ENCODE measurements at regions not wholly inside any gene's neighbourhood (a gene's known extent, or its start where the extent isn't known, plus 50 kb on each side); places are given as distances from the start of the nearest gene placed in this dataset.

DNA sequence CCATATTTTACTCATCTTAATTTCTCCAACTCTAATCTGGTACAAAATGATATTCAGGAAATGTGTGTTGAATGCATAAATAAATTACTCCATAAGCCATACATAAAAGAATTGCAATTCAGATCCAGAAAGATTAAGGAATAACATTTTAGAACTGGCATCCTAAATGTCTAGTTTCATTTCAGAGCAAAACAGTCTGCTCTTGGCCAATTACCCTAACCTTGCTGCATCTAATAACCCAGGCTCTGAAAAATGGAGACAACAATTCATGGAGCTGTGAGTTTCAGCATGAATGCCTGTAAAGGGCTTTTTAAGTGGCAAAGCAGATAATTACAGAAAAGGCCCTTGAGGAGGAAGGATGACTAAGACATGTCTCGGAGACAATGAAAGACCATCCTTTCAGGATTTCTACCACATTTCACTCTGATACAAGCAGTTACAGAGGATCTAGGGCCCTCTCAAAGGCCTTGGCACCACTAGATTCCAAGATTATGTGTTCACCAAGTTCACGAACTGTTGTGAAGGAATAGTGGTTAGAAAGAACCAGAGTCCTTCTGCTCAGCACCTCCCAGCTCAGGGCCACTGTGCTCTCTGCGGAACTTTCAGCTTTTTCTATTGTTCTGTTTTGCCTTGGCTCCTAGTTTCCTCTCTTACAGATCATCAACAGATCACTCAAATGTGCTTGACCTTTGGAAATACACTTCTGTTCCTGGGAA lies 157.6 kb upstream of the BLID start:
- peaks cover 0 to 11% (median 0%) of the 10 kb centered on the region in 4 donors for H3K36me3 ChIP-seq (ENCODE audit: control insufficient read depth in 4 of 4, insufficient read depth in 3 of 4, low read depth in 1 of 4, low read length in 3 of 4)
- no peak overlapping the region for H3K27ac ChIP-seq (ENCODE audit: low read depth in 1 of 2, low read length in 2 of 2)
- H3K27me3 ChIP-seq (ENCODE audit: control insufficient read depth in 4 of 4, insufficient read depth in 4 of 4, low read length in 3 of 4) = no peaks in the 10 kb centered on the region
- no peak overlapping the region for H3K4me3 ChIP-seq (ENCODE audit: low read depth in 1 of 3, low read length in 3 of 3)
- WGBS = 82% methylated on average over 3 of the region's 3 CpGs
- no peak for DNase-seq (ENCODE audit: low spot score)
- no peaks in the 10 kb centered on the region for H3K4me1 ChIP-seq (ENCODE audit: control insufficient read depth in 4 of 4, insufficient read depth in 4 of 4, low read length in 3 of 4)
- H3K9ac ChIP-seq (ENCODE audit: low read depth in 1 of 2, low read length in 2 of 2) = no peak overlapping the region
- TF ChIP-seq JUND (IDR thresholded peaks at IDR 0.05) = no peak
- no peak for TF ChIP-seq FOXA2 (IDR thresholded peaks at IDR 0.05)
- no peak for TF ChIP-seq SP1 (IDR thresholded peaks at IDR 0.05)
- TF ChIP-seq TAF1 (conservative IDR thresholded peaks at IDR 0.05) = no peak
- TF ChIP-seq HNF4G (IDR thresholded peaks at IDR 0.05) = no peak
- TF ChIP-seq, protein P1, sequence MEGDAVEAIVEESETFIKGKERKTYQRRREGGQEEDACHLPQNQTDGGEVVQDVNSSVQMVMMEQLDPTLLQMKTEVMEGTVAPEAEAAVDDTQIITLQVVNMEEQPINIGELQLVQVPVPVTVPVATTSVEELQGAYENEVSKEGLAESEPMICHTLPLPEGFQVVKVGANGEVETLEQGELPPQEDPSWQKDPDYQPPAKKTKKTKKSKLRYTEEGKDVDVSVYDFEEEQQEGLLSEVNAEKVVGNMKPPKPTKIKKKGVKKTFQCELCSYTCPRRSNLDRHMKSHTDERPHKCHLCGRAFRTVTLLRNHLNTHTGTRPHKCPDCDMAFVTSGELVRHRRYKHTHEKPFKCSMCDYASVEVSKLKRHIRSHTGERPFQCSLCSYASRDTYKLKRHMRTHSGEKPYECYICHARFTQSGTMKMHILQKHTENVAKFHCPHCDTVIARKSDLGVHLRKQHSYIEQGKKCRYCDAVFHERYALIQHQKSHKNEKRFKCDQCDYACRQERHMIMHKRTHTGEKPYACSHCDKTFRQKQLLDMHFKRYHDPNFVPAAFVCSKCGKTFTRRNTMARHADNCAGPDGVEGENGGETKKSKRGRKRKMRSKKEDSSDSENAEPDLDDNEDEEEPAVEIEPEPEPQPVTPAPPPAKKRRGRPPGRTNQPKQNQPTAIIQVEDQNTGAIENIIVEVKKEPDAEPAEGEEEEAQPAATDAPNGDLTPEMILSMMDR (IDR thresholded peaks at IDR 0.05; ENCODE audit: low read depth, low read length, missing input control) = no peak
- no peak for TF ChIP-seq YY1 (IDR thresholded peaks at IDR 0.05)
- TF ChIP-seq, protein P2, sequence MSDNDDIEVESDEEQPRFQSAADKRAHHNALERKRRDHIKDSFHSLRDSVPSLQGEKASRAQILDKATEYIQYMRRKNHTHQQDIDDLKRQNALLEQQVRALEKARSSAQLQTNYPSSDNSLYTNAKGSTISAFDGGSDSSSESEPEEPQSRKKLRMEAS (IDR thresholded peaks at IDR 0.05) = no peak
- TF ChIP-seq, protein P3, sequence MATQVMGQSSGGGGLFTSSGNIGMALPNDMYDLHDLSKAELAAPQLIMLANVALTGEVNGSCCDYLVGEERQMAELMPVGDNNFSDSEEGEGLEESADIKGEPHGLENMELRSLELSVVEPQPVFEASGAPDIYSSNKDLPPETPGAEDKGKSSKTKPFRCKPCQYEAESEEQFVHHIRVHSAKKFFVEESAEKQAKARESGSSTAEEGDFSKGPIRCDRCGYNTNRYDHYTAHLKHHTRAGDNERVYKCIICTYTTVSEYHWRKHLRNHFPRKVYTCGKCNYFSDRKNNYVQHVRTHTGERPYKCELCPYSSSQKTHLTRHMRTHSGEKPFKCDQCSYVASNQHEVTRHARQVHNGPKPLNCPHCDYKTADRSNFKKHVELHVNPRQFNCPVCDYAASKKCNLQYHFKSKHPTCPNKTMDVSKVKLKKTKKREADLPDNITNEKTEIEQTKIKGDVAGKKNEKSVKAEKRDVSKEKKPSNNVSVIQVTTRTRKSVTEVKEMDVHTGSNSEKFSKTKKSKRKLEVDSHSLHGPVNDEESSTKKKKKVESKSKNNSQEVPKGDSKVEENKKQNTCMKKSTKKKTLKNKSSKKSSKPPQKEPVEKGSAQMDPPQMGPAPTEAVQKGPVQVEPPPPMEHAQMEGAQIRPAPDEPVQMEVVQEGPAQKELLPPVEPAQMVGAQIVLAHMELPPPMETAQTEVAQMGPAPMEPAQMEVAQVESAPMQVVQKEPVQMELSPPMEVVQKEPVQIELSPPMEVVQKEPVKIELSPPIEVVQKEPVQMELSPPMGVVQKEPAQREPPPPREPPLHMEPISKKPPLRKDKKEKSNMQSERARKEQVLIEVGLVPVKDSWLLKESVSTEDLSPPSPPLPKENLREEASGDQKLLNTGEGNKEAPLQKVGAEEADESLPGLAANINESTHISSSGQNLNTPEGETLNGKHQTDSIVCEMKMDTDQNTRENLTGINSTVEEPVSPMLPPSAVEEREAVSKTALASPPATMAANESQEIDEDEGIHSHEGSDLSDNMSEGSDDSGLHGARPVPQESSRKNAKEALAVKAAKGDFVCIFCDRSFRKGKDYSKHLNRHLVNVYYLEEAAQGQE (IDR thresholded peaks at IDR 0.05) = no peak
- TF ChIP-seq NR2F2 (IDR thresholded peaks at IDR 0.05) = no peak
- TF ChIP-seq RXRA (IDR thresholded peaks at IDR 0.05) = no peak
- TF ChIP-seq, protein P4, sequence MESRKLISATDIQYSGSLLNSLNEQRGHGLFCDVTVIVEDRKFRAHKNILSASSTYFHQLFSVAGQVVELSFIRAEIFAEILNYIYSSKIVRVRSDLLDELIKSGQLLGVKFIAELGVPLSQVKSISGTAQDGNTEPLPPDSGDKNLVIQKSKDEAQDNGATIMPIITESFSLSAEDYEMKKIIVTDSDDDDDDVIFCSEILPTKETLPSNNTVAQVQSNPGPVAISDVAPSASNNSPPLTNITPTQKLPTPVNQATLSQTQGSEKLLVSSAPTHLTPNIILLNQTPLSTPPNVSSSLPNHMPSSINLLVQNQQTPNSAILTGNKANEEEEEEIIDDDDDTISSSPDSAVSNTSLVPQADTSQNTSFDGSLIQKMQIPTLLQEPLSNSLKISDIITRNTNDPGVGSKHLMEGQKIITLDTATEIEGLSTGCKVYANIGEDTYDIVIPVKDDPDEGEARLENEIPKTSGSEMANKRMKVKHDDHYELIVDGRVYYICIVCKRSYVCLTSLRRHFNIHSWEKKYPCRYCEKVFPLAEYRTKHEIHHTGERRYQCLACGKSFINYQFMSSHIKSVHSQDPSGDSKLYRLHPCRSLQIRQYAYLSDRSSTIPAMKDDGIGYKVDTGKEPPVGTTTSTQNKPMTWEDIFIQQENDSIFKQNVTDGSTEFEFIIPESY (IDR thresholded peaks at IDR 0.05) = no peak
- no peak for TF ChIP-seq GABPA (IDR thresholded peaks at IDR 0.05 in 1 of 2, conservative IDR thresholded peaks at IDR 0.05 in 1 of 2)
- TF ChIP-seq EGR1 (IDR thresholded peaks at IDR 0.05; ENCODE audit: low read depth in 2 of 2) = no peak
- H3K9me3 ChIP-seq (ENCODE audit: control insufficient read depth in 4 of 4, low read length in 3 of 4) = no peaks in the 10 kb centered on the region

DNA sequence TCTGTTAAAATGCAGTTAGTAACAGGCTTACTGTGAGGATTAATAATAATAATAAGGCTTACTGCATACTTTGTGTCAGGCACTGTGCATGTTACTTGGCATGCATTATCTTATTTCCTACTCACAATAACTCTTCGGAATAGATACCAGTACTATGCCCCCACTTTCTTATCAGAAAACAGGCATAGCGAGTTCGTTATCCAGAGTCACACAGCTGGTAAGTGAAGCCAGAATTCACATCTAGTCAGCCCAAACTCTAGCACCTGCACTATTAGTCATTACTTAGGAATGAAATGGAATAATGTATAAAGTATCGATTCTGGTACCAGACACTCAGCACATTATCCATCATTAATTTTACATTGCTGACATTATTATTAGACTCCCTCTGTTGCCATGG lies 155.7 kb upstream of the BLID start:
- Histone ChIP-seq H3K9me3 (ENCODE audit: control insufficient read depth in 4 of 4, low read length in 3 of 4) (no peaks in the 10 kb centered on the region), H3K9ac (ENCODE audit: low read depth in 1 of 2, low read length in 2 of 2) (no peak overlapping the region), H3K4me1 (ENCODE audit: control insufficient read depth in 4 of 4, insufficient read depth in 4 of 4, low read length in 3 of 4) (no peaks in the 10 kb centered on the region), H3K4me3 (ENCODE audit: low read depth in 1 of 3, low read length in 3 of 3) (no peak overlapping the region), H3K27ac (ENCODE audit: low read depth in 1 of 2, low read length in 2 of 2) (no peak overlapping the region), H3K36me3 (ENCODE audit: control insufficient read depth in 4 of 4, insufficient read depth in 3 of 4, low read depth in 1 of 4, low read length in 3 of 4) (peaks cover 0 to 13% (median 0%) of the 10 kb centered on the region in 4 donors), H3K27me3 (ENCODE audit: control insufficient read depth in 4 of 4, insufficient read depth in 4 of 4, low read length in 3 of 4) (no peaks in the 10 kb centered on the region)
- no peak for DNase-seq (ENCODE audit: low spot score)
- TF ChIP-seq RAD21 (IDR thresholded peaks at IDR 0.05) = no peak
- TF ChIP-seq JUND (IDR thresholded peaks at IDR 0.05) = no peak
- TF ChIP-seq HNF4G (IDR thresholded peaks at IDR 0.05) = no peak
- no peak for TF ChIP-seq SP1 (IDR thresholded peaks at IDR 0.05)
- TF ChIP-seq, protein P1 (IDR thresholded peaks at IDR 0.05; ENCODE audit: low read depth, low read length, missing input control) = no peak
- TF ChIP-seq, protein P4 (IDR thresholded peaks at IDR 0.05) = no peak
- TF ChIP-seq, protein P2 (IDR thresholded peaks at IDR 0.05) = no peak
- no peak for TF ChIP-seq RXRA (IDR thresholded peaks at IDR 0.05)
- TF ChIP-seq FOXA1 (IDR thresholded peaks at IDR 0.05) = no peak
- TF ChIP-seq, protein P5, sequence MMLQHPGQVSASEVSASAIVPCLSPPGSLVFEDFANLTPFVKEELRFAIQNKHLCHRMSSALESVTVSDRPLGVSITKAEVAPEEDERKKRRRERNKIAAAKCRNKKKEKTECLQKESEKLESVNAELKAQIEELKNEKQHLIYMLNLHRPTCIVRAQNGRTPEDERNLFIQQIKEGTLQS (IDR thresholded peaks at IDR 0.05) = no peak
- TF ChIP-seq NR2F2 (IDR thresholded peaks at IDR 0.05) = no peak
- TF ChIP-seq HNF4A (conservative IDR thresholded peaks at IDR 0.05) = no peak
- TF ChIP-seq GABPA (IDR thresholded peaks at IDR 0.05 in 1 of 2, conservative IDR thresholded peaks at IDR 0.05 in 1 of 2) = no peak
- WGBS = 89% methylated on average over 4 of the region's 4 CpGs
